DND-41 (cell line): ENCODE measurements at regions not wholly inside any gene's neighbourhood (a gene's known extent, or its start where the extent isn't known, plus 50 kb on each side); places are given as distances from the start of the nearest gene placed in this dataset.
"Not testable (repeated sequence)": the region's sequence is repeated elsewhere in the genome, so short reads cannot be mapped to it uniquely, and the experiment has no call there.

Source experiments
- ATAC-seq: fragments of 200-7000 bp; cut with Tn5 transposase; 3 replicates; pipeline ENCODE4 v1.9.1; 2021; ENCODE audit warnings: low read depth; ENCODE audit not compliant: insufficient read depth
- DNase-seq: peaks from one replicate; pipeline ENCODE4 v3.0.0-alpha.2; 2020
- H2AFZ ChIP-seq: 2 replicates; pipeline ENCODE4 v1.6.0; 2012; ENCODE audit warnings: low read depth, low read length
- H3K27ac ChIP-seq: 2 replicates; pipeline ENCODE4 v1.5.1; 2012; ENCODE audit warnings: low read length, inconsistent platforms
- H3K27me3 ChIP-seq: fragments of 200-600 bp; sonication (generic); 2 replicates; pipeline ENCODE4 v1.6.0; 2012; ENCODE audit warnings: low read length, mild to moderate bottlenecking, inconsistent platforms; ENCODE audit not compliant: insufficient read depth, poor library complexity
- H3K36me3 ChIP-seq: 2 replicates; pipeline ENCODE4 v1.5.1; 2012; ENCODE audit warnings: low read length, inconsistent platforms; ENCODE audit not compliant: insufficient read depth
- H3K4me1 ChIP-seq: 2 replicates; pipeline ENCODE4 v1.5.1; 2012; ENCODE audit warnings: mild to moderate bottlenecking, low read length; ENCODE audit not compliant: insufficient read depth
- H3K4me2 ChIP-seq: 2 replicates; pipeline ENCODE4 v1.6.0; 2012; ENCODE audit warnings: mild to moderate bottlenecking, moderate library complexity, low read length, inconsistent platforms; ENCODE audit not compliant: insufficient read depth
- H3K4me3 ChIP-seq, 2 experiments: fragments of 200-600 bp in 1 of 2; shearing (Covaris generic) in 1 of 2; 2 replicates each; pipeline ENCODE4 v1.5.1; 2012 to 2016; ENCODE audit warnings: inconsistent platforms in 2 of 2, low read length in 2 of 2, mild to moderate bottlenecking in 2 of 2, low read depth in 1 of 2, moderate library complexity in 1 of 2
- H3K79me2 ChIP-seq: 2 replicates; pipeline ENCODE4 v1.6.0; 2012; ENCODE audit warnings: low read length, inconsistent platforms; ENCODE audit not compliant: insufficient read depth
- H3K9ac ChIP-seq: 2 replicates; pipeline ENCODE4 v1.6.0; 2012; ENCODE audit warnings: low read depth, mild to moderate bottlenecking, inconsistent platforms, low read length, moderate library complexity
- H3K9me3 ChIP-seq: 2 replicates; pipeline ENCODE4 v1.5.1; 2012; ENCODE audit warnings: low read length, moderate library complexity, mild to moderate bottlenecking, inconsistent platforms; ENCODE audit not compliant: insufficient read depth, severe bottlenecking
- H4K20me1 ChIP-seq: 2 replicates; pipeline ENCODE4 v1.6.0; 2012; ENCODE audit warnings: low read length; ENCODE audit not compliant: insufficient read depth
- CTCF ChIP-seq: IDR thresholded peaks from 2 replicates; pipeline ENCODE4 v1.5.1; 2012; ENCODE audit warnings: borderline replicate concordance, low read length, moderate library complexity, mild to moderate bottlenecking; ENCODE audit not compliant: poor library complexity, severe bottlenecking; ENCODE audit errors: extremely low read depth
- EZH2 ChIP-seq: IDR thresholded peaks from 3 replicates; pipeline ENCODE4 v1.6.1; 2012; ENCODE audit warnings: borderline replicate concordance, low read depth, mild to moderate bottlenecking, moderate library complexity, low read length, inconsistent platforms; ENCODE audit not compliant: severe bottlenecking

GRCh38 chr2:129828792-129829191 lies 150.7 kb upstream of the RAB6C start:
- Histone ChIP-seq H3K4me2 (no peak overlapping the region), H3K27me3 (no peaks in the 10 kb centered on the region), H4K20me1 (no peaks in the 10 kb centered on the region), H3K4me3 (no peak overlapping the region), H3K27ac (no peak overlapping the region), H3K4me1 (no peaks in the 10 kb centered on the region), H3K36me3 (no peaks in the 10 kb centered on the region), H3K9me3 (peaks cover 11% of the 10 kb centered on the region), H3K9ac (no peak overlapping the region), H2AFZ (no peak overlapping the region), H3K79me2 (no peaks in the 10 kb centered on the region)
- no peak for ATAC-seq
- TF ChIP-seq CTCF (no peak), EZH2 (no peak)
- DNase-seq, result no peak

GRCh38 chr2:129829588-129829987 lies 149.9 kb upstream of the RAB6C start:
- H3K27ac ChIP-seq, result no peak overlapping the region
- H3K4me3 ChIP-seq, result no peak overlapping the region
- H3K9me3 ChIP-seq, result peaks cover 11% of the 10 kb centered on the region
- H4K20me1 ChIP-seq, result no peaks in the 10 kb centered on the region
- TF ChIP-seq EZH2, result no peak
- no peak for TF ChIP-seq CTCF
- H3K4me2 ChIP-seq, result no peak overlapping the region
- H2AFZ ChIP-seq, result no peak overlapping the region
- ATAC-seq (no peak), DNase-seq (no peak)
- H3K27me3 ChIP-seq, result no peaks in the 10 kb centered on the region
- H3K79me2 ChIP-seq, result no peaks in the 10 kb centered on the region
- H3K9ac ChIP-seq, result no peak overlapping the region
- no peaks in the 10 kb centered on the region for H3K4me1 ChIP-seq
- H3K36me3 ChIP-seq, result no peaks in the 10 kb centered on the region

DNA sequence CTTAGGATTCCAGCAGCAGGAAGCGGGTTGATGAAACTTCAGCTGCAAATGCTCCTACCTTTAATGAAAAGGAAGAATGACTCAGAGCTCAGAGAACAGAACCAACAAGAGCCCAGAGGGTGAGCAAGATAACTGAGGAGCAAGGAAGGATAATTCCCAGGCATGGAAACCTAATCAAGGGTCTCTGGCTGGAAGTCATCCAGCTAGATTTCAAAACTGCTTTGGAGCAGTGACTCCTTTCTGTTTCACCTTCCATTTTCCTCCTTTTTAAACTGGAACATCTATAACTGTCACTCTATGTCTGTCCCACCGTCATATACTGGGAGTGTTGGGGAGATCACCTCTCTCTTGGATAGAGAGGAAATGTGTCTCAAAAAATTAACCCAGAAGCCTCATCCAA lies 148.4 kb upstream of the RAB6C start:
- H3K27ac ChIP-seq, result no peak overlapping the region
- H3K4me1 ChIP-seq, result no peaks in the 10 kb centered on the region
- H3K4me2 ChIP-seq, result no peak overlapping the region
- no peak for TF ChIP-seq EZH2
- no peak for TF ChIP-seq CTCF
- ATAC-seq, result no peak
- H3K27me3 ChIP-seq, result no peaks in the 10 kb centered on the region
- no peaks in the 10 kb centered on the region for H4K20me1 ChIP-seq
- peaks cover 11% of the 10 kb centered on the region for H3K9me3 ChIP-seq
- DNase-seq, result no peak
- H3K4me3 ChIP-seq, result no peak overlapping the region
- no peaks in the 10 kb centered on the region for H3K36me3 ChIP-seq
- no peak overlapping the region for H2AFZ ChIP-seq
- H3K79me2 ChIP-seq, result no peaks in the 10 kb centered on the region
- H3K9ac ChIP-seq, result no peak overlapping the region

GRCh38 chr2:129833465-129833864 lies 146.0 kb upstream of the RAB6C start:
- not testable (repeated sequence) for H3K27ac ChIP-seq, H3K9ac ChIP-seq, H3K79me2 ChIP-seq, H4K20me1 ChIP-seq, H3K4me2 ChIP-seq, DNase-seq, H3K36me3 ChIP-seq, ATAC-seq, H3K27me3 ChIP-seq, H2AFZ ChIP-seq, H3K4me1 ChIP-seq, H3K4me3 ChIP-seq
- H3K9me3 ChIP-seq, result peaks cover 11% of the 10 kb centered on the region
